IgD-negative memory B cell (primary cell): ENCODE measurements at regions not wholly inside any gene's neighbourhood (a gene's known extent, or its start where the extent isn't known, plus 50 kb on each side); places are given as distances from the start of the nearest gene placed in this dataset.
A peak's percentile ranks its signal among the peaks of the same experiment; 100 is the strongest.
"Not testable (repeated sequence)": the region's sequence is repeated elsewhere in the genome, so short reads cannot be mapped to it uniquely, and the experiment has no call there.

ENCODE experiments used
- H3K27ac Mint-ChIP-seq, 3 donors: one replicate each; pipeline ENCODE4 v1.8.0; 2020 to 2022; ENCODE audit warnings: mild to moderate bottlenecking in 3 of 3, mixed read lengths in 3 of 3, moderate library complexity in 1 of 3
- H3K27me3 Mint-ChIP-seq: one replicate; pipeline ENCODE4 v1.8.0; 2021; ENCODE audit warnings: mixed read lengths
- H3K36me3 Mint-ChIP-seq: one replicate; pipeline ENCODE4 v1.8.0; 2020; ENCODE audit warnings: mild to moderate bottlenecking, mixed read lengths
- H3K4me1 Mint-ChIP-seq, 3 donors: one replicate each; pipeline ENCODE4 v1.8.0; 2020 to 2022; ENCODE audit warnings: mixed read lengths in 3 of 3, mild to moderate bottlenecking in 1 of 3
- H3K4me3 Mint-ChIP-seq, 4 donors: one replicate each; pipeline ENCODE4 v1.8.0; 2020 to 2022; ENCODE audit warnings: mild to moderate bottlenecking in 4 of 4, mixed read lengths in 4 of 4, moderate library complexity in 3 of 4
- H3K9me3 Mint-ChIP-seq, 3 donors: one replicate each; pipeline ENCODE4 v1.8.0; 2020 to 2021; ENCODE audit warnings: mixed read lengths in 3 of 3, mild to moderate bottlenecking in 1 of 3

GRCh38 chr16:65409510-65409909 lies 287.6 kb upstream of the CDH11 start:
- peaks cover 2 to 17% (median 3%) of the 10 kb centered on the region in 3 donors for H3K9me3 Mint-ChIP-seq
- no peak overlapping the region for H3K27ac Mint-ChIP-seq
- no peaks in the 10 kb centered on the region for H3K27me3 Mint-ChIP-seq
- H3K36me3 Mint-ChIP-seq, result no peaks in the 10 kb centered on the region
- H3K4me3 Mint-ChIP-seq, result no peak overlapping the region
- peaks cover 0 to 1% (median 0%) of the 10 kb centered on the region in 3 donors for H3K4me1 Mint-ChIP-seq

GRCh38 chr16:65406933-65407332 lies 285.1 kb upstream of the CDH11 start:
- Mint-ChIP-seq H3K36me3 (no peaks in the 10 kb centered on the region), H3K27me3 (no peaks in the 10 kb centered on the region), H3K4me1 (peaks cover 0 to 1% (median 0%) of the 10 kb centered on the region in 3 donors), H3K9me3 (peaks cover 2 to 11% (median 5%) of the 10 kb centered on the region in 3 donors), H3K27ac (peak overlapping the region in 1 of 3 donors; percentile 14), H3K4me3 (no peak overlapping the region)

- H3K36me3 Mint-ChIP-seq, result no peaks in the 10 kb centered on the region
- no peak overlapping the region for H3K27ac Mint-ChIP-seq
- peaks cover 2 to 7% (median 5%) of the 10 kb centered on the region in 3 donors for H3K9me3 Mint-ChIP-seq
- no peak overlapping the region for H3K4me3 Mint-ChIP-seq
- no peaks in the 10 kb centered on the region for H3K27me3 Mint-ChIP-seq
- H3K4me1 Mint-ChIP-seq, result peaks cover 0 to 1% (median 0%) of the 10 kb centered on the region in 3 donors
These were observed 284.3 kb upstream of the CDH11 start for GRCh38 chr16:65406116-65406515.

GRCh38 chr16:65394281-65394680 lies 272.4 kb upstream of the CDH11 start:
- H3K36me3 Mint-ChIP-seq, result no peaks in the 10 kb centered on the region
- H3K4me3 Mint-ChIP-seq, result no peak overlapping the region
- no peaks in the 10 kb centered on the region for H3K27me3 Mint-ChIP-seq
- no peak overlapping the region for H3K27ac Mint-ChIP-seq
- peaks cover 3 to 21% (median 11%) of the 10 kb centered on the region in 3 donors for H3K9me3 Mint-ChIP-seq
- H3K4me1 Mint-ChIP-seq, result no peaks in the 10 kb centered on the region

- Mint-ChIP-seq H3K9me3 (peaks cover 5 to 28% (median 8%) of the 10 kb centered on the region in 3 donors), H3K27me3 (no peaks in the 10 kb centered on the region), H3K36me3 (no peaks in the 10 kb centered on the region), H3K4me1 (no peaks in the 10 kb centered on the region), H3K27ac (no peak overlapping the region), H3K4me3 (no peak overlapping the region)
These were observed 271.1 kb upstream of the CDH11 start for GRCh38 chr16:65392806-65393565.

GRCh38 chr16:65388592-65388991 lies 266.7 kb upstream of the CDH11 start:
- Mint-ChIP-seq H3K4me3 (no peak overlapping the region), H3K36me3 (no peaks in the 10 kb centered on the region), H3K4me1 (no peaks in the 10 kb centered on the region), H3K27me3 (no peaks in the 10 kb centered on the region), H3K9me3 (peaks cover 5 to 32% (median 7%) of the 10 kb centered on the region in 3 donors), H3K27ac (no peak overlapping the region)

GRCh38 chr16:65386672-65387071 lies 264.8 kb upstream of the CDH11 start:
- Mint-ChIP-seq H3K4me1 (no peaks in the 10 kb centered on the region), H3K27me3 (no peaks in the 10 kb centered on the region), H3K4me3 (no peak overlapping the region), H3K36me3 (no peaks in the 10 kb centered on the region), H3K9me3 (peaks cover 7 to 32% (median 9%) of the 10 kb centered on the region in 3 donors), H3K27ac (no peak overlapping the region)

- H3K4me1 Mint-ChIP-seq, result no peaks in the 10 kb centered on the region
- no peaks in the 10 kb centered on the region for H3K36me3 Mint-ChIP-seq
- no peaks in the 10 kb centered on the region for H3K27me3 Mint-ChIP-seq
- no peak overlapping the region for H3K27ac Mint-ChIP-seq
- H3K9me3 Mint-ChIP-seq, result peaks cover 7 to 30% (median 9%) of the 10 kb centered on the region in 3 donors
- no peak overlapping the region for H3K4me3 Mint-ChIP-seq
These were observed 262.6 kb upstream of the CDH11 start for GRCh38 chr16:65384441-65384840.

GRCh38 chr16:65377195-65377594 lies 255.3 kb upstream of the CDH11 start:
- Mint-ChIP-seq H3K27ac (no peak overlapping the region), H3K9me3 (peaks cover 3 to 26% (median 5%) of the 10 kb centered on the region in 3 donors), H3K4me3 (no peak overlapping the region), H3K4me1 (no peaks in the 10 kb centered on the region), H3K27me3 (no peaks in the 10 kb centered on the region), H3K36me3 (no peaks in the 10 kb centered on the region)

- H3K4me3 Mint-ChIP-seq, result no peak overlapping the region
- no peaks in the 10 kb centered on the region for H3K27me3 Mint-ChIP-seq
- H3K27ac Mint-ChIP-seq, result no peak overlapping the region
- H3K36me3 Mint-ChIP-seq, result no peaks in the 10 kb centered on the region
- no peaks in the 10 kb centered on the region for H3K4me1 Mint-ChIP-seq
- peaks cover 1 to 23% (median 3%) of the 10 kb centered on the region in 3 donors for H3K9me3 Mint-ChIP-seq
These were observed 254.7 kb upstream of the CDH11 start for GRCh38 chr16:65376601-65377000.

GRCh38 chr16:65375651-65376050 lies 253.8 kb upstream of the CDH11 start:
- Mint-ChIP-seq H3K4me3 (no peak overlapping the region), H3K4me1 (no peaks in the 10 kb centered on the region), H3K9me3 (peaks cover 1 to 23% (median 3%) of the 10 kb centered on the region in 3 donors), H3K27ac (no peak overlapping the region), H3K27me3 (no peaks in the 10 kb centered on the region), H3K36me3 (no peaks in the 10 kb centered on the region)

GRCh38 chr16:65373097-65373496 lies 251.2 kb upstream of the CDH11 start:
- H3K27ac Mint-ChIP-seq, result no peak overlapping the region
- no peaks in the 10 kb centered on the region for H3K27me3 Mint-ChIP-seq

GRCh38 chr16:65372171-65372570 lies 250.3 kb upstream of the CDH11 start:
- Mint-ChIP-seq H3K4me1 (no peaks in the 10 kb centered on the region), H3K4me3 (no peak overlapping the region), H3K27me3 (no peaks in the 10 kb centered on the region), H3K27ac (no peak overlapping the region), H3K36me3 (no peaks in the 10 kb centered on the region), H3K9me3 (peaks cover 3 to 28% (median 3%) of the 10 kb centered on the region in 3 donors)

More at GRCh38 chr16:65373097-65373496, 251.2 kb upstream of the CDH11 start:
- Mint-ChIP-seq H3K9me3 (peaks cover 3 to 28% (median 3%) of the 10 kb centered on the region in 3 donors), H3K4me3 (no peak overlapping the region), H3K4me1 (no peaks in the 10 kb centered on the region), H3K36me3 (no peaks in the 10 kb centered on the region)

- Mint-ChIP-seq H3K27me3 (no peaks in the 10 kb centered on the region), H3K4me3 (no peak overlapping the region), H3K9me3 (peaks cover 0 to 15% (median 2%) of the 10 kb centered on the region in 3 donors), H3K27ac (no peak overlapping the region), H3K4me1 (no peaks in the 10 kb centered on the region), H3K36me3 (no peaks in the 10 kb centered on the region)
These were observed 244.2 kb upstream of the CDH11 start for GRCh38 chr16:65365732-65366715.

GRCh38 chr16:65356721-65357120 lies 234.9 kb upstream of the CDH11 start:
- H3K4me3 Mint-ChIP-seq, H3K4me1 Mint-ChIP-seq, H3K27ac Mint-ChIP-seq, H3K27me3 Mint-ChIP-seq, H3K36me3 Mint-ChIP-seq: not testable (repeated sequence)
- peaks cover 2 to 12% (median 3%) of the 10 kb centered on the region in 3 donors for H3K9me3 Mint-ChIP-seq
